GM19397 (cell line): ENCODE measurements at regions not wholly inside any gene's neighbourhood (a gene's known extent, or its start where the extent isn't known, plus 50 kb on each side); places are given as distances from the start of the nearest gene placed in this dataset.
"Not testable (repeated sequence)": the region's sequence is repeated elsewhere in the genome, so short reads cannot be mapped to it uniquely, and the experiment has no call there.

Source experiments
- ATAC-seq: cut with Tn5 transposase; IDR thresholded peaks from one replicate; pipeline ENCODE4 v1.9.1; 2021; ENCODE audit warnings: mild to moderate bottlenecking, moderate library complexity; ENCODE audit not compliant: unreplicated experiment

GRCh38 chr10:108082596-108082995 is 918.1 kb upstream of the SORCS1 start:
- ATAC-seq, result no peak

- no peak for ATAC-seq
Observed at GRCh38 chr10:108078263-108078662, 913.8 kb upstream of the SORCS1 start.

GRCh38 chr10:108072466-108072865 is 908.0 kb upstream of the SORCS1 start:
- ATAC-seq, result no peak

- no peak for ATAC-seq
Observed at GRCh38 chr10:108070789-108071188, 906.3 kb upstream of the SORCS1 start.

- no peak for ATAC-seq
Observed at GRCh38 chr10:108069096-108069495, 904.6 kb upstream of the SORCS1 start.

GRCh38 chr10:108064746-108065260 is 900.3 kb upstream of the SORCS1 start:
- no peak for ATAC-seq

GRCh38 chr10:108060246-108060645 is 895.7 kb upstream of the SORCS1 start:
- ATAC-seq, result no peak

- no peak for ATAC-seq
Observed at GRCh38 chr10:108055506-108055905, 891.0 kb upstream of the SORCS1 start.

- no peak for ATAC-seq
Observed at GRCh38 chr10:108052981-108053380, 888.5 kb upstream of the SORCS1 start.

- no peak for ATAC-seq
Observed at GRCh38 chr10:108051218-108051617, 886.7 kb upstream of the SORCS1 start.

GRCh38 chr10:108050626-108051025 is 886.1 kb upstream of the SORCS1 start:
- ATAC-seq, result no peak

GRCh38 chr10:108049668-108050067 is 885.2 kb upstream of the SORCS1 start:
- no peak for ATAC-seq

- no peak for ATAC-seq
Observed at GRCh38 chr10:108048898-108049297, 884.4 kb upstream of the SORCS1 start.

- no peak for ATAC-seq
Observed at GRCh38 chr10:108039821-108040584, 875.5 kb upstream of the SORCS1 start.

GRCh38 chr10:108037061-108037460 is 872.6 kb upstream of the SORCS1 start:
- no peak for ATAC-seq

GRCh38 chr10:108036265-108036664 is 871.8 kb upstream of the SORCS1 start:
- no peak for ATAC-seq

- ATAC-seq, result no peak
Observed at GRCh38 chr10:108034829-108035228, 870.3 kb upstream of the SORCS1 start.

GRCh38 chr10:108033518-108033917 is 869.0 kb upstream of the SORCS1 start:
- ATAC-seq, result not testable (repeated sequence)

- ATAC-seq, result no peak
Observed at GRCh38 chr10:108031505-108031904, 867.0 kb upstream of the SORCS1 start.

GRCh38 chr10:108014902-108015177 is 850.3 kb upstream of the SORCS1 start:
- peak; percentile 59 for ATAC-seq

GRCh38 chr10:108014145-108014901 is 849.8 kb upstream of the SORCS1 start:
- ATAC-seq, result no peak

GRCh38 chr10:108005627-108006026 is 841.1 kb upstream of the SORCS1 start:
- ATAC-seq, result no peak
